ENCODE measurements at regions not wholly inside any gene's neighbourhood (a gene's known extent, or its start where the extent isn't known, plus 50 kb on each side); places are given as distances from the start of the nearest gene placed in this dataset.
"Not testable (repeated sequence)": the region's sequence is repeated elsewhere in the genome, so short reads cannot be mapped to it uniquely, and the experiment has no call there.

DNA sequence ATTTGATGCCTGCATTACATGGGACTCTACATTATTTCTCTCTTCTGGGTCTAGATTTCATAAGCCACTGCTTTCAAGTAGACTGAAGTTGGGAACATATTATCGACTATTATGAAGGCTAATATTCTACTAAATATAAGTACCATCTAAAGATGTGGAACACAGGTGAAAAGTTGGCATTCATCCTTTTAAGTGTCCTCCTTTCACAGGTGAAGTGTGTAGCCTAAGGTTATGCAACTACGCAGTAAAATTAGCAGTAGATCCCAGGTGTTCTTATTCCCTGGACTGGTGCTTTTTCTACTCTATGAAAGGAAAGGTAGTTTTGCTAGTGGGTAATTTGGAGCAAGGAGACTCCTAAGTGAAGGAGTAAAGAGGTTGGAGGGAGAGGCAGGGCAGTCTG is 88.2 kb upstream of the DPP10 start:
- intact Hi-C loops (cut with micrococcal nuclease; ENCODE audit: unreplicated experiment), result no loop called here
- ChIA-PET CTCF (ENCODE audit: unreplicated experiment) (no interaction called here), POLR2A (interaction anchor here (1.0 kb wide), 1 partner anchor 14 kb away, joined by 3 read pairs; no protein-coding TSS in a partner anchor)
- H3K27ac ChIP-seq (ENCODE audit: low read depth, low read length, poor library complexity, severe bottlenecking), result no peak overlapping the region
- no peaks in the 10 kb centered on the region for H4K20me1 ChIP-seq (ENCODE audit: insufficient read depth, low read length)
- no peaks in the 10 kb centered on the region for H3K9me2 ChIP-seq (ENCODE audit: insufficient read depth, low read length)
- no TSS peak for BruUV-seq (replicated peaks)
- no peaks in the 10 kb centered on the region for H3K4me1 ChIP-seq (ENCODE audit: insufficient read depth, low read length, poor library complexity, severe bottlenecking)
- H3K9me3 ChIP-seq (ENCODE audit: low read length), result no peaks in the 10 kb centered on the region
- DNase-seq (ENCODE audit: low spot score), result no peak
- H2AFZ ChIP-seq (ENCODE audit: low read length), result no peak overlapping the region
- no peaks in the 10 kb centered on the region for H3K79me2 ChIP-seq (ENCODE audit: insufficient read depth, low read depth, low read length)
- no peak overlapping the region for H3K4me3 ChIP-seq (ENCODE audit: low read depth, low read length, poor library complexity, severe bottlenecking)
- no peak for TF ChIP-seq EZH2phosphoT487 (IDR thresholded peaks at IDR 0.05; ENCODE audit: borderline replicate concordance, low read depth, low read length)
- TF ChIP-seq, protein P1, sequence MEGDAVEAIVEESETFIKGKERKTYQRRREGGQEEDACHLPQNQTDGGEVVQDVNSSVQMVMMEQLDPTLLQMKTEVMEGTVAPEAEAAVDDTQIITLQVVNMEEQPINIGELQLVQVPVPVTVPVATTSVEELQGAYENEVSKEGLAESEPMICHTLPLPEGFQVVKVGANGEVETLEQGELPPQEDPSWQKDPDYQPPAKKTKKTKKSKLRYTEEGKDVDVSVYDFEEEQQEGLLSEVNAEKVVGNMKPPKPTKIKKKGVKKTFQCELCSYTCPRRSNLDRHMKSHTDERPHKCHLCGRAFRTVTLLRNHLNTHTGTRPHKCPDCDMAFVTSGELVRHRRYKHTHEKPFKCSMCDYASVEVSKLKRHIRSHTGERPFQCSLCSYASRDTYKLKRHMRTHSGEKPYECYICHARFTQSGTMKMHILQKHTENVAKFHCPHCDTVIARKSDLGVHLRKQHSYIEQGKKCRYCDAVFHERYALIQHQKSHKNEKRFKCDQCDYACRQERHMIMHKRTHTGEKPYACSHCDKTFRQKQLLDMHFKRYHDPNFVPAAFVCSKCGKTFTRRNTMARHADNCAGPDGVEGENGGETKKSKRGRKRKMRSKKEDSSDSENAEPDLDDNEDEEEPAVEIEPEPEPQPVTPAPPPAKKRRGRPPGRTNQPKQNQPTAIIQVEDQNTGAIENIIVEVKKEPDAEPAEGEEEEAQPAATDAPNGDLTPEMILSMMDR (conservative IDR thresholded peaks at IDR 0.05; ENCODE audit: low read length), result no peak
- H3K4me2 ChIP-seq (ENCODE audit: low read length), result no peak overlapping the region
- H3K36me3 ChIP-seq (ENCODE audit: insufficient read depth, low read length), result no peaks in the 10 kb centered on the region

DNA sequence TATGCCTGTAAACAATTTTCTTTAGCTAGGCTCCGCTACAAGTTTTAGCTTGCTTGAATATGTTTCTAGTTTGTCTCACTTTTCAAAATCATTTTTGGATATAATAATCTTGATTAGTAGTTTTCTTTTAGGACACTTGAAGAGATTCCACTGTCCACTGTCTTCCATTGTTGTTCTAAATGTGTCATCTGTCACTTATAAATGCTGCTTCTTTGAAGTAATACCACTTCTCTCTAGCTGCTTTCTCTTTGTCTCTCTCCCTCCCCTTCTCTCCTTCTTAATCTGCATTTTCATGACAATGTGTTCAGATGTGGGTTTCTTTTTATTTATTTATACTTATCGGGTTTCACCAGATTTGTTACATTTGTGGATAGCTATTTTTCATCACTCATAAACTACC is 73.7 kb upstream of the DPP10 start:
- Histone ChIP-seq H2AFZ (ENCODE audit: low read length) (no peak overlapping the region), H3K36me3 (ENCODE audit: insufficient read depth, low read length) (no peaks in the 10 kb centered on the region), H3K4me3 (ENCODE audit: low read depth, low read length, poor library complexity, severe bottlenecking) (no peak overlapping the region), H3K79me2 (ENCODE audit: insufficient read depth, low read depth, low read length) (no peaks in the 10 kb centered on the region), H3K4me2 (ENCODE audit: low read length) (no peak overlapping the region), H3K27ac (ENCODE audit: low read depth, low read length, poor library complexity, severe bottlenecking) (no peak overlapping the region), H3K9me3 (ENCODE audit: low read length) (peaks cover 22% of the 10 kb centered on the region), H3K4me1 (ENCODE audit: insufficient read depth, low read length, poor library complexity, severe bottlenecking) (no peaks in the 10 kb centered on the region), H4K20me1 (ENCODE audit: insufficient read depth, low read length) (no peaks in the 10 kb centered on the region), H3K9me2 (ENCODE audit: insufficient read depth, low read length) (no peaks in the 10 kb centered on the region)
- POLR2A ChIA-PET, result no interaction called here
- no TSS peak for BruUV-seq (replicated peaks)
- TF ChIP-seq, protein P1 (conservative IDR thresholded peaks at IDR 0.05; ENCODE audit: low read length), result no peak
- TF ChIP-seq EZH2phosphoT487 (IDR thresholded peaks at IDR 0.05; ENCODE audit: borderline replicate concordance, low read depth, low read length), result no peak
- peak; percentile 7 for DNase-seq (ENCODE audit: low spot score)
- CTCF ChIA-PET (ENCODE audit: unreplicated experiment), result no interaction called here
- intact Hi-C loops (cut with micrococcal nuclease; ENCODE audit: unreplicated experiment), result no loop called here

DNA sequence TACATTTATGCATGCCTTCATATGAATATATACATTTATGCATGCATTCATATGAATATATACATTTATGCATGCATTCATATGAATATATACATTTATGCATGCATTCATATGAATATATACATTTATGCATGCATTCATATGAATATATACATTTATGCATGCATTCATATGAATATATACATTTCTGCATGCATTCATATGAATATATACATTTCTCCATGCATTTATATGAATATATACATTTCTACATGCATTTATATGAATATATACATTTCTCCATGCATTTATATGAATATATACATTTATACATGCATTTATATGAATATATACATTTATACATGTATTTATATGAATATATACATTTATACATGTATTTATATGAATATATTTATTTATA is 70.7 kb upstream of the DPP10 start:
- BruUV-seq (replicated peaks); H4K20me1 ChIP-seq (ENCODE audit: insufficient read depth, low read length); H3K4me1 ChIP-seq (ENCODE audit: insufficient read depth, low read length, poor library complexity, severe bottlenecking); H3K4me2 ChIP-seq (ENCODE audit: low read length); CTCF ChIA-PET (ENCODE audit: unreplicated experiment); DNase-seq (ENCODE audit: low spot score); H3K79me2 ChIP-seq (ENCODE audit: insufficient read depth, low read depth, low read length); intact Hi-C loops (cut with micrococcal nuclease; ENCODE audit: unreplicated experiment); H3K4me3 ChIP-seq (ENCODE audit: low read depth, low read length, poor library complexity, severe bottlenecking); H3K9me2 ChIP-seq (ENCODE audit: insufficient read depth, low read length); H3K36me3 ChIP-seq (ENCODE audit: insufficient read depth, low read length); H2AFZ ChIP-seq (ENCODE audit: low read length); POLR2A ChIA-PET; H3K27ac ChIP-seq (ENCODE audit: low read depth, low read length, poor library complexity, severe bottlenecking): not testable (repeated sequence)
- H3K9me3 ChIP-seq (ENCODE audit: low read length), result peaks cover 22% of the 10 kb centered on the region

Data from OCI-LY7 (cell line).